T-helper 17 cell (primary cell): ENCODE measurements at regions not wholly inside any gene's neighbourhood (a gene's known extent, or its start where the extent isn't known, plus 50 kb on each side); places are given as distances from the start of the nearest gene placed in this dataset.
"Not testable (repeated sequence)": the region's sequence is repeated elsewhere in the genome, so short reads cannot be mapped to it uniquely, and the experiment has no call there.

Experiments
- ATAC-seq: fragments of 150-1000 bp; cut with Tn5 transposase; 2 replicates; pipeline ENCODE4 v1.10.0; 2021; ENCODE audit warnings: mild to moderate bottlenecking, moderate library complexity
- DNase-seq, 3 donors: peaks; one replicate each; pipeline versions ENCODE4 v3.0.0 to v3.0.0-alpha.2; 2020 to 2021
- H3K9me3 ChIP-seq: one replicate; pipeline ENCODE4 v1.7.0; 2013; ENCODE audit warnings: low read length, mild to moderate bottlenecking; ENCODE audit not compliant: control insufficient read depth, poor library complexity, severe bottlenecking
- H3K27ac Mint-ChIP-seq: one replicate; pipeline ENCODE4 v1.8.0; 2022; ENCODE audit warnings: mild to moderate bottlenecking, moderate library complexity, mixed read lengths
- H3K27me3 Mint-ChIP-seq: one replicate; pipeline ENCODE4 v1.8.0; 2022; ENCODE audit warnings: mixed read lengths
- H3K36me3 Mint-ChIP-seq: one replicate; pipeline ENCODE4 v1.8.0; 2022; ENCODE audit warnings: low read depth, mixed read lengths
- H3K4me1 Mint-ChIP-seq: one replicate; pipeline ENCODE4 v1.8.0; 2022; ENCODE audit warnings: mild to moderate bottlenecking, mixed read lengths
- H3K4me3 Mint-ChIP-seq: one replicate; pipeline ENCODE4 v1.8.0; 2022; ENCODE audit warnings: mild to moderate bottlenecking, moderate library complexity, mixed read lengths

GRCh38 chr2:236776206-236776605 lies 206.6 kb downstream of the ACKR3 start:
- H3K36me3 Mint-ChIP-seq: no peaks in the 10 kb centered on the region
- H3K4me1 Mint-ChIP-seq: no peaks in the 10 kb centered on the region
- ATAC-seq: no peak
- H3K4me3 Mint-ChIP-seq: no peak overlapping the region
- H3K9me3 ChIP-seq: no peaks in the 10 kb centered on the region
- H3K27ac Mint-ChIP-seq: no peak overlapping the region
- H3K27me3 Mint-ChIP-seq: peaks cover 32% of the 10 kb centered on the region
- no peak for DNase-seq

- H3K9me3 ChIP-seq: no peaks in the 10 kb centered on the region
- ATAC-seq (no peak), DNase-seq (no peak)
- Mint-ChIP-seq H3K27ac (no peak overlapping the region), H3K4me1 (no peaks in the 10 kb centered on the region), H3K27me3 (peaks cover 36% of the 10 kb centered on the region), H3K4me3 (no peak overlapping the region), H3K36me3 (no peaks in the 10 kb centered on the region)
Observed at GRCh38 chr2:236776695-236777251, 207.1 kb downstream of the ACKR3 start.

GRCh38 chr2:236777408-236777807 lies 207.8 kb downstream of the ACKR3 start:
- H3K9me3 ChIP-seq: no peaks in the 10 kb centered on the region
- H3K27me3 Mint-ChIP-seq: peaks cover 36% of the 10 kb centered on the region
- DNase-seq: no peak
- no peaks in the 10 kb centered on the region for H3K4me1 Mint-ChIP-seq
- no peaks in the 10 kb centered on the region for H3K36me3 Mint-ChIP-seq
- H3K27ac Mint-ChIP-seq: no peak overlapping the region
- H3K4me3 Mint-ChIP-seq: no peak overlapping the region
- no peak for ATAC-seq

- H3K27me3 Mint-ChIP-seq: peaks cover 62% of the 10 kb centered on the region
- H3K9me3 ChIP-seq: no peaks in the 10 kb centered on the region
- no peak for DNase-seq
- no peaks in the 10 kb centered on the region for H3K36me3 Mint-ChIP-seq
- no peak overlapping the region for H3K4me3 Mint-ChIP-seq
- no peaks in the 10 kb centered on the region for H3K4me1 Mint-ChIP-seq
- no peak overlapping the region for H3K27ac Mint-ChIP-seq
- no peak for ATAC-seq
Observed at GRCh38 chr2:236781933-236782816, 212.6 kb downstream of the ACKR3 start.

GRCh38 chr2:236782938-236783337 lies 213.3 kb downstream of the ACKR3 start:
- H3K4me3 Mint-ChIP-seq: no peak overlapping the region
- H3K27me3 Mint-ChIP-seq: peaks cover 62% of the 10 kb centered on the region
- no peaks in the 10 kb centered on the region for H3K4me1 Mint-ChIP-seq
- ATAC-seq: no peak
- no peak for DNase-seq
- H3K9me3 ChIP-seq: no peaks in the 10 kb centered on the region
- no peaks in the 10 kb centered on the region for H3K36me3 Mint-ChIP-seq
- H3K27ac Mint-ChIP-seq: no peak overlapping the region

- H3K36me3 Mint-ChIP-seq: no peaks in the 10 kb centered on the region
- H3K9me3 ChIP-seq: no peaks in the 10 kb centered on the region
- DNase-seq: no peak
- no peak overlapping the region for H3K27ac Mint-ChIP-seq
- peaks cover 60% of the 10 kb centered on the region for H3K27me3 Mint-ChIP-seq
- H3K4me3 Mint-ChIP-seq: no peak overlapping the region
- ATAC-seq: no peak
- H3K4me1 Mint-ChIP-seq: no peaks in the 10 kb centered on the region
Observed at GRCh38 chr2:236783417-236784020, 213.9 kb downstream of the ACKR3 start.

- Mint-ChIP-seq H3K27ac (no peak overlapping the region), H3K4me1 (no peaks in the 10 kb centered on the region), H3K4me3 (no peak overlapping the region), H3K27me3 (peaks cover 61% of the 10 kb centered on the region), H3K36me3 (no peaks in the 10 kb centered on the region)
- DNase-seq (no peak), ATAC-seq (no peak)
- H3K9me3 ChIP-seq: no peaks in the 10 kb centered on the region
Observed at GRCh38 chr2:236785611-236786057, 216.0 kb downstream of the ACKR3 start.

- Mint-ChIP-seq H3K4me3 (no peak overlapping the region), H3K36me3 (no peaks in the 10 kb centered on the region), H3K27me3 (peaks cover 65% of the 10 kb centered on the region), H3K4me1 (no peaks in the 10 kb centered on the region), H3K27ac (no peak overlapping the region)
- no peaks in the 10 kb centered on the region for H3K9me3 ChIP-seq
- DNase-seq (no peak), ATAC-seq (no peak)
Observed at GRCh38 chr2:236786751-236787150, 217.1 kb downstream of the ACKR3 start.

GRCh38 chr2:236787376-236787775 lies 217.8 kb downstream of the ACKR3 start:
- not testable (repeated sequence) for H3K27ac Mint-ChIP-seq, H3K9me3 ChIP-seq, ATAC-seq, H3K4me1 Mint-ChIP-seq, DNase-seq, H3K4me3 Mint-ChIP-seq, H3K36me3 Mint-ChIP-seq
- peaks cover 64% of the 10 kb centered on the region for H3K27me3 Mint-ChIP-seq

GRCh38 chr2:236787885-236788284 lies 218.3 kb downstream of the ACKR3 start:
- ATAC-seq (no peak), DNase-seq (no peak)
- no peak overlapping the region for H3K27ac Mint-ChIP-seq
- no peaks in the 10 kb centered on the region for H3K36me3 Mint-ChIP-seq
- H3K9me3 ChIP-seq: no peaks in the 10 kb centered on the region
- H3K4me1 Mint-ChIP-seq: no peaks in the 10 kb centered on the region
- H3K4me3 Mint-ChIP-seq: no peak overlapping the region
- H3K27me3 Mint-ChIP-seq: peaks cover 61% of the 10 kb centered on the region

- no peaks in the 10 kb centered on the region for H3K9me3 ChIP-seq
- H3K4me1 Mint-ChIP-seq: no peaks in the 10 kb centered on the region
Observed at GRCh38 chr2:236790963-236791362, 221.3 kb downstream of the ACKR3 start.

GRCh38 chr2:236793023-236794011 lies 223.7 kb downstream of the ACKR3 start:
- H3K27me3 Mint-ChIP-seq: peaks cover 40% of the 10 kb centered on the region
- H3K27ac Mint-ChIP-seq: no peak overlapping the region
- no peaks in the 10 kb centered on the region for H3K9me3 ChIP-seq
- no peak overlapping the region for H3K4me3 Mint-ChIP-seq
- H3K4me1 Mint-ChIP-seq: peaks cover 2% of the 10 kb centered on the region
- peaks cover 3% of the 10 kb centered on the region for H3K36me3 Mint-ChIP-seq
- no peak for ATAC-seq
- no peak for DNase-seq

More at GRCh38 chr2:236790963-236791362, 221.3 kb downstream of the ACKR3 start:
- H3K4me3 Mint-ChIP-seq: no peak overlapping the region
- no peaks in the 10 kb centered on the region for H3K36me3 Mint-ChIP-seq
- H3K27ac Mint-ChIP-seq: no peak overlapping the region
- no peak for ATAC-seq
- no peak for DNase-seq
- peaks cover 51% of the 10 kb centered on the region for H3K27me3 Mint-ChIP-seq
